ENCODE measurements at regions not wholly inside any gene's neighbourhood (a gene's known extent, or its start where the extent isn't known, plus 50 kb on each side); places are given as distances from the start of the nearest gene placed in this dataset.
"Not testable (repeated sequence)": the region's sequence is repeated elsewhere in the genome, so short reads cannot be mapped to it uniquely, and the experiment has no call there.

- no peak for DNase-seq (ENCODE audit: low read depth in 4 of 4, low spot score in 2 of 4)
Observed at GRCh38 chr7:53237344-53237913, 202.0 kb downstream of the POM121L12 start.

- no peak for DNase-seq (ENCODE audit: low read depth in 4 of 4, low spot score in 2 of 4)
Observed at GRCh38 chr7:53238021-53238605, 202.7 kb downstream of the POM121L12 start.

GRCh38 chr7:53239151-53239550 is 203.7 kb downstream of the POM121L12 start:
- not testable (repeated sequence) for DNase-seq (ENCODE audit: low read depth in 4 of 4, low spot score in 2 of 4)

- DNase-seq (ENCODE audit: low read depth in 4 of 4, low spot score in 2 of 4), result no peak
Observed at GRCh38 chr7:53245721-53246120, 210.3 kb downstream of the POM121L12 start.

- DNase-seq (ENCODE audit: low read depth in 4 of 4, low spot score in 2 of 4), result no peak
Observed at GRCh38 chr7:53246957-53247356, 211.5 kb downstream of the POM121L12 start.

- DNase-seq (ENCODE audit: low read depth in 4 of 4, low spot score in 2 of 4), result no peak
Observed at GRCh38 chr7:53252539-53252938, 217.1 kb downstream of the POM121L12 start.

- no peak for DNase-seq (ENCODE audit: low read depth in 4 of 4, low spot score in 2 of 4)
Observed at GRCh38 chr7:53272081-53272480, 236.6 kb downstream of the POM121L12 start.

GRCh38 chr7:53281312-53281711 is 245.9 kb downstream of the POM121L12 start:
- DNase-seq (ENCODE audit: low read depth in 4 of 4, low spot score in 2 of 4), result no peak

GRCh38 chr7:53292341-53292740 is 256.9 kb downstream of the POM121L12 start:
- DNase-seq (ENCODE audit: low read depth in 4 of 4, low spot score in 2 of 4), result no peak

GRCh38 chr7:53302496-53303246 is 267.2 kb downstream of the POM121L12 start:
- no peak for DNase-seq (ENCODE audit: low read depth in 4 of 4, low spot score in 2 of 4)

- no peak for DNase-seq (ENCODE audit: low read depth in 4 of 4, low spot score in 2 of 4)
Observed at GRCh38 chr7:53303781-53304180, 268.3 kb downstream of the POM121L12 start.

GRCh38 chr7:53306846-53307245 is 271.4 kb downstream of the POM121L12 start:
- DNase-seq (ENCODE audit: low read depth in 4 of 4, low spot score in 2 of 4), result no peak

GRCh38 chr7:53311205-53311604 is 275.8 kb downstream of the POM121L12 start:
- no peak for DNase-seq (ENCODE audit: low read depth in 4 of 4, low spot score in 2 of 4)

GRCh38 chr7:53315981-53316380 is 280.5 kb downstream of the POM121L12 start:
- DNase-seq (ENCODE audit: low read depth in 4 of 4, low spot score in 2 of 4), result peak in 1 of 4 donors; percentile 9

- DNase-seq (ENCODE audit: low read depth in 4 of 4, low spot score in 2 of 4), result no peak
Observed at GRCh38 chr7:53318566-53318965, 283.1 kb downstream of the POM121L12 start.

GRCh38 chr7:53325061-53325460 is 289.6 kb downstream of the POM121L12 start:
- DNase-seq (ENCODE audit: low read depth in 4 of 4, low spot score in 2 of 4), result no peak

GRCh38 chr7:53326634-53327033 is 291.2 kb downstream of the POM121L12 start:
- DNase-seq (ENCODE audit: low read depth in 4 of 4, low spot score in 2 of 4), result no peak

GRCh38 chr7:53336105-53336668 is 300.8 kb downstream of the POM121L12 start:
- DNase-seq (ENCODE audit: low read depth in 4 of 4, low spot score in 2 of 4), result no peak

- no peak for DNase-seq (ENCODE audit: low read depth in 4 of 4, low spot score in 2 of 4)
Observed at GRCh38 chr7:53340220-53340619, 304.8 kb downstream of the POM121L12 start.

- DNase-seq (ENCODE audit: low read depth in 4 of 4, low spot score in 2 of 4), result peak in 1 of 4 donors; percentile 3
Observed at GRCh38 chr7:53350241-53350640, 314.8 kb downstream of the POM121L12 start.

GRCh38 chr7:53351681-53352080 is 316.2 kb downstream of the POM121L12 start:
- DNase-seq (ENCODE audit: low read depth in 4 of 4, low spot score in 2 of 4), result no peak

GRCh38 chr7:53358269-53358668 is 322.8 kb downstream of the POM121L12 start:
- no peak for DNase-seq (ENCODE audit: low read depth in 4 of 4, low spot score in 2 of 4)
